Kasumi-1 (cell line): ENCODE measurements at regions not wholly inside any gene's neighbourhood (a gene's known extent, or its start where the extent isn't known, plus 50 kb on each side); places are given as distances from the start of the nearest gene placed in this dataset.

Experiments used
- DNase-seq, 2 experiments: peaks; one replicate each; lab custom pipeline; 2025; lab: John Stamatoyannopoulos, UW

DNA sequence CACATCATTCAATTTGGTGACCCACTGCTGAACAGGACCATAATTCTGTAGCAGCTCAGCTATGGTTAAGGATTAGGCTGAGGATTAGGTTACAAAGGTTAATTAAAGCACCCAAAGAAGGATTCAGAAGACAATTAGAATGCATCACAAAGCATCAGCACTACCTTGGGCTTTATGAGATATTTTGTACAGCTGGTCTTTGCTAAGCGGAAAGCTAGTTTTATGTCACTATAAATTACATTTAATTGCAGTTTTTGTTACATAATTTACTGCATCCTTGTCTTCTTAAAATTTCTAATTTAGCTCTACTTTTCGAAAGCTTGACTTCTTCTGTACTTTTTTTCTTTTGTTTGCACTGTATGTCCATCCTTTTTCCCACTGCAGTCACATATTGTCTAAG, 711.5 kb downstream of the RPS29 start:
- no peak for DNase-seq

DNA sequence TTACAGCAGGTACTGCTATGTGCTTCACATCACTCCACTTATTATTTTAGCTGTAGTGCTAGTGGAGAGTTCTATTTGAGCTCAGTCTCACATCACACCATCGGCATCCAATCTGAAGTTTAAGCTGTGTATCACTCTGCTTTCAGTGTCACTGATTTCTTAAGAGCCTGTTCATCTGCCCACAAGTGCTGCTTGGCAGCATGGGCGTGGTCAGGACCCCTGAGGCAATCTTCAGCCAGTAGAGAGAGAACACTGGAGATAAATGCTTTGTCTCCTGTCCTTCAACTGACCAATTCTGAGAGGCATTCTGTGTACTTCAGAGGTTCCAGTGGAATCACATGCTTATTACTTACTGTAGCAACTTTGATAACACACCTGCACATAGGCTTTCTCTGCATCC, 728.8 kb downstream of the RPS29 start:
- DNase-seq: no peak

DNA sequence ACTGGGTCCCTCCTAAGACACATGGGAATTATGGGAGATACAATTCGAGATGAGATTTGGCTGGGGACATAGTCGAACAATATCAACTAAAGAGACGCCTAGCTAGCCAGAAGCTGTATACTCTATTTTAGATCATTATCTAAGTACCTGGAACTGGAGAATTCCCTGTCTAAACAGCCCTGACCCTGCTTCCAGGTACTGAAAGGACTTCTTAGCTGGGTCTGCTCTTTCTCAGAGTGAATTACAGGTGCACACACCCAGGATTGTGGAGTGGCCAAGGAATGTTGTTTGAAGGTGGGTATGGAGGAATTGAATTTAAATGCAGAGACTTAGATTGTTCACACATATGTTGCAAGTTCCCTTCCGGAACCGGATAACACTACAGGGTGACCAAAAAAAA, 733.0 kb downstream of the RPS29 start:
- DNase-seq: no peak

GRCh38 chr14:48849741-48850322, 736.3 kb downstream of the RPS29 start:
- DNase-seq: no peak

- no peak for DNase-seq
Observed at GRCh38 chr14:48842785-48843184, 743.4 kb downstream of the RPS29 start.

GRCh38 chr14:48826058-48826457, 760.1 kb downstream of the RPS29 start:
- no peak for DNase-seq

- DNase-seq: no peak
Observed at GRCh38 chr14:48814562-48814961, 771.6 kb downstream of the RPS29 start.

DNA sequence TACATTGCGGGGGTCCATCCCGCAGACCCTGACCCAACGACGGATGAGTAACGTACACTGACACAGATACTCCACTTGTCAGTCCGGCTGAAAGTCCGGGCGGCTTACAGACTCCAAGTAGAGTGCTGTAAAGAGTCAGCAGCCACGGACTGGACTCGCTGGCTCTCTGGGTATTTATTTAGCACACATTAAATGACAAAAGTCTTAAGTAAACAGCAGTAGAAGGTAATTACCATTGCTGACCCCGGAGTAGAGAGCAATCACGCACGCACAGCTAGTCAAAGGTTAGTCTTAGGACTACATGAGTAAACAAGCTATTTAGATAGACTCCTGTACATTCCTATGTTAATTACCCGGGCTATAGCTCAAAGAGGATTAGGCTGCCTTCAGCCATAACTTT, 780.9 kb downstream of the RPS29 start:
- DNase-seq: no peak

- DNase-seq: no peak
Observed at GRCh38 chr14:48792376-48793024, 793.7 kb downstream of the RPS29 start.

DNA sequence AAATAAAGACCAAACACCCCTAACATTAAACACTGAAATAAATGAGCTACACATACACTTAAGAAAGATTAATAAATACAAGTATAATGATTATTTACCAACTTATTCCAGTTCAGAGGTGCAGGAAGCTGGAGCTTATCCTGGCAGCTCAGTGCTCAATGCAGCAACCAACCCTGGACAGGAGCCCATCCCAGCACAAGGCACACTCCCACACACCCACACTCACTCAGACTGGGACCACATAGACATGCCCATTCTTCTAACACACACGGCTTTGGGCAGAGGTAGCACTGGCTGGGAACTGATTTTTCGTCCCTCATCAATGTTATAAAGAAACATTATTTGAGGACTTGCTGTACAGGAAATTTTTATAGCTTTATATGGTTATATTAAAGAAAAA, 797.4 kb downstream of the RPS29 start:
- no peak for DNase-seq

- DNase-seq: no peak
Observed at GRCh38 chr14:48786498-48786897, 799.7 kb downstream of the RPS29 start.

DNA sequence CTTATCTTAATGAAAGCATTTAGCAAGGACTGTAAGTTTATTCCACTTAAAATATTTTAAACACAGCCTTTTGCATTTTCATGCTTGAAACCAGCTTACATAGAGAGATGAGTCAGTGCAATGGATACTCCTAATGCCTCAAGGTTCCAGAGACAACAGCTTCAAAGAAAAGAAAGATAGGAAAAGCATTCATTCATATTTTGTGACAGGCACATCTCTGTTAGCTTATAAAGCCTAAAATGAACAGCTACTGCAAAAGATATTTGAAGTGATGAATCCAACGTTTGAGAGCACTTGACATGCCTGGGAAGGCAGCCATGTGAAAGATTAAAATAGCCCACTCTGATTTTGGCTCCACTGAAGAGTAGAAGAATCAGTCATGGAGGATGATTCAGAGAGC, 814.5 kb downstream of the RPS29 start:
- DNase-seq: no peak

DNA sequence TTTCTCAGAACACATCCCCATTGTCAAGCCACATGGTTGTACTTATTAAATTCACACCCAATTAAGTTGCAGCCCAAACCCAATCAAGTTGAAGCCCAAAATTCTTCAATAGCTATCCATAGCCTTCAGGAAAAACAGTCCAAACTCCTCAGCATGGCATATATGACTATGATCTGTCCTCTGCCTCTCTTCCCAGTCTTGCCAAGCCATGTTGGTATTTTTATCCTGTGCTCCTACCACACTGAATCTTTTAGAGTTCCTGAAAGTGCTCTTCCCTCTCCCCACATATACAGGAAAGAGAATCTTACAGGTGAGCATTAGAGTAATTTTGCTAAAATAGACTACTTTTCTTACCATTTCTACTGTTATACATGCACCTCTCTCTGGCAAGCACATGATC, 834.9 kb downstream of the RPS29 start:
- DNase-seq: no peak

- DNase-seq: no peak
Observed at GRCh38 chr14:48748151-48748675, 838.0 kb downstream of the RPS29 start.

- no peak for DNase-seq
Observed at GRCh38 chr14:48747561-48748089, 838.6 kb downstream of the RPS29 start.

DNA sequence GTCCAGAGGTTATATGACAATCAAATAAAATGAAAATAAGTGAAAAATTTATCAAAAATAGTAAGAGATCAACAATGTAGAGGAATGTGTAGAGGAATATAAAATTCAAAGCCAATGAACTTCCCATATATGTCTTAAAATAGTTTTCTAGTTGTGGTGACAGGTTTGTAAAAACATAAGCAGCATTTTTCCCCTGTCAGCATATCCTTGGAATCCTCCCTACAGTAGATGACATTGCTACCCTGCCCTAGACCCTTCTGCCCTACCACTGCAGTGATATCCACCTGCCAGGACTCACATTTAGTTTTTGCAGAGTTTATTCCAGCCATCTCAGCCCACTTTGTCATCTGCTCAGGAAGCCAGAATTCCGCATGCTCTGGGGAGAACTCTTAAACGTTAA, 842.0 kb downstream of the RPS29 start:
- no peak for DNase-seq

- DNase-seq: no peak
Observed at GRCh38 chr14:48738186-48738925, 847.8 kb downstream of the RPS29 start.

- DNase-seq: no peak
Observed at GRCh38 chr14:48735607-48736006, 850.6 kb downstream of the RPS29 start.

DNA sequence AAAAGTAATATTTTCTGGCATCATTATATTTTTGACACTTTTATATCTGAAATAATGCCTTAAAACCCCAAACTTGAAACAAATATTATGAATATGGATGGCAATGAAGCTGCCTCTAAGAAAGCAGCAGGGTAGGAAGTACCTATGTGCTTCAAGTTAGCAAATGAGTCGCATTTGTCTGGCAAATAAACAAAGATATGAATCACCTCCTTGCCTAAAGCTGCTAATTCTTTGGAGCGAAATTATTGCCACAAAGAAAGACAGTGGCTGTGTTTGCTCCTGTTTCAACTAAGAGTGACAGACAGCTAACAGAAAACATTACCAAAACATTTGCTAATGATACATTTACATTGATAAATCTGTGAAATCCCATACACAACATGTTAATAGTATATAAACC, 854.9 kb downstream of the RPS29 start:
- no peak for DNase-seq

- no peak for DNase-seq
Observed at GRCh38 chr14:48726080-48726642, 860.0 kb downstream of the RPS29 start.

- no peak for DNase-seq
Observed at GRCh38 chr14:48725051-48725734, 861.0 kb downstream of the RPS29 start.
